PC-3 (cell line): ENCODE measurements at regions not wholly inside any gene's neighbourhood (a gene's known extent, or its start where the extent isn't known, plus 50 kb on each side); places are given as distances from the start of the nearest gene placed in this dataset.

Experiments
- EZH2 ChIP-seq: fragments of 300-600 bp; sonication (generic); IDR thresholded peaks from one replicate; pipeline ENCODE4 v1.6.1; 2017; ENCODE audit warnings: antibody characterized with exemption, mild to moderate bottlenecking, low read length; ENCODE audit not compliant: unreplicated experiment
- TF ChIP-seq, protein P1 (sequence below): fragments of 300-600 bp; sonication (generic); conservative IDR thresholded peaks from 2 replicates; pipeline ENCODE4 v1.5.1; 2017; ENCODE audit warnings: antibody characterized with exemption, low read depth, mild to moderate bottlenecking, low read length

DNA sequence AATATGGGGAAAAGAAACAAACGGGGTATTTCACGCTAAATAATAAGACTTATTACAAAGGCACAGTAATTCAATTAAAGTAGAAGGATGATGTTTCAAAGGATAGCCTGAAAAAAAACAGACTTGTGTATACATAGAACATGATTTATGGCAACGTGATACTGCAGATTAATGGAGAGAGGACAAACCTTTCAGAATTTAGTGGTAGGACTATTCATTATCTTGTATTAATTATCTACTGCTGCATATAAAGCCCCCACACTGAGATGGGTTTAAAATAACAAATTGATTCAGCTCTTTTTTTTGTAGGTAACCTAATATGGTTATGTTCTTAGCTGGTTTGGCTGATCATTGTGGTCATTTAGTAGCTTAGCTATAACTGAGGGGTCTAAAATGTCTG is 1269.0 kb downstream of the FSTL5 start:
- TF ChIP-seq, protein P1, sequence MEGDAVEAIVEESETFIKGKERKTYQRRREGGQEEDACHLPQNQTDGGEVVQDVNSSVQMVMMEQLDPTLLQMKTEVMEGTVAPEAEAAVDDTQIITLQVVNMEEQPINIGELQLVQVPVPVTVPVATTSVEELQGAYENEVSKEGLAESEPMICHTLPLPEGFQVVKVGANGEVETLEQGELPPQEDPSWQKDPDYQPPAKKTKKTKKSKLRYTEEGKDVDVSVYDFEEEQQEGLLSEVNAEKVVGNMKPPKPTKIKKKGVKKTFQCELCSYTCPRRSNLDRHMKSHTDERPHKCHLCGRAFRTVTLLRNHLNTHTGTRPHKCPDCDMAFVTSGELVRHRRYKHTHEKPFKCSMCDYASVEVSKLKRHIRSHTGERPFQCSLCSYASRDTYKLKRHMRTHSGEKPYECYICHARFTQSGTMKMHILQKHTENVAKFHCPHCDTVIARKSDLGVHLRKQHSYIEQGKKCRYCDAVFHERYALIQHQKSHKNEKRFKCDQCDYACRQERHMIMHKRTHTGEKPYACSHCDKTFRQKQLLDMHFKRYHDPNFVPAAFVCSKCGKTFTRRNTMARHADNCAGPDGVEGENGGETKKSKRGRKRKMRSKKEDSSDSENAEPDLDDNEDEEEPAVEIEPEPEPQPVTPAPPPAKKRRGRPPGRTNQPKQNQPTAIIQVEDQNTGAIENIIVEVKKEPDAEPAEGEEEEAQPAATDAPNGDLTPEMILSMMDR, result no peak
- TF ChIP-seq EZH2, result no peak
